ENCODE measurements at regions not wholly inside any gene's neighbourhood (a gene's known extent, or its start where the extent isn't known, plus 50 kb on each side); places are given as distances from the start of the nearest gene placed in this dataset.

GRCh38 chr3:22900296-22900695, 302.8 kb upstream of the UBE2E2 start:
- no peaks in the 10 kb centered on the region for H3K4me1 Mint-ChIP-seq (ENCODE audit: low read depth)
- H3K36me3 Mint-ChIP-seq (ENCODE audit: low read depth), result no peaks in the 10 kb centered on the region
- H3K4me3 Mint-ChIP-seq, result no peak overlapping the region
- no peaks in the 10 kb centered on the region for H3K9me3 Mint-ChIP-seq
- H3K27me3 Mint-ChIP-seq (ENCODE audit: low read depth), result no peaks in the 10 kb centered on the region
- H3K27ac Mint-ChIP-seq, result no peak overlapping the region

GRCh38 chr3:22901684-22902083, 301.4 kb upstream of the UBE2E2 start:
- Mint-ChIP-seq H3K36me3 (ENCODE audit: low read depth) (no peaks in the 10 kb centered on the region), H3K27me3 (ENCODE audit: low read depth) (no peaks in the 10 kb centered on the region), H3K9me3 (no peaks in the 10 kb centered on the region), H3K4me1 (ENCODE audit: low read depth) (no peaks in the 10 kb centered on the region), H3K27ac (no peak overlapping the region), H3K4me3 (no peak overlapping the region)

DNA sequence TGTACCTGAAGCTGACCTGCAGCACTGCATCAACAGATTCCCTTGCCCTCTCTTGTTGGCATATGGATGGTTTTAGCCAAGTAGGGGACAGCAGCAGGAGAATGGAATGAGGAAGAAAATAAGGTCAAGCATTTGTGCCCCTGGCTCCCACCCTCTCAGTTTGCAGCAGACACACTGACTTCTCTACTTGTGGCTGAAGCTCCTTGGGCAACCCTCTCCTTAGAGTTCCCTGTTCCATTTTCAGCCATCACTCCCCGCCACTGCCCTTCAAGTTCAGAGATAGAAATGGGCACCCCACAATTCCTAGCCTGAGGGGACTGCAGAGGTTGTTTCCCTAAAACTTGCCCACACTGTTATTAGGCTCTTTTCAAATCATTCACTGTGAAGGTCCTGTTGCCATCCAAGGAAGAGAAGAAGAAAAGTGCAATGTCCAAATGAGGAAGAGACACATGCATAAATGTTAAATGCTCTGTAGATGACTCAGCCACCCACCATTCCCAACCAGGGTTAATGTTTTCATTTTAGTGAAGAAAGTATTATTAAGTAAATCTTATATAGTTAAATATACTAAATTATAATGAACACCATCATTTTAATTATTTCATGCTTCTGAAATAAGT, 295.9 kb upstream of the UBE2E2 start:
- H3K4me1 Mint-ChIP-seq (ENCODE audit: low read depth), result no peaks in the 10 kb centered on the region
- no peaks in the 10 kb centered on the region for H3K36me3 Mint-ChIP-seq (ENCODE audit: low read depth)
- H3K9me3 Mint-ChIP-seq, result no peaks in the 10 kb centered on the region
- no peak overlapping the region for H3K4me3 Mint-ChIP-seq
- no peak overlapping the region for H3K27ac Mint-ChIP-seq
- H3K27me3 Mint-ChIP-seq (ENCODE audit: low read depth), result no peaks in the 10 kb centered on the region

DNA sequence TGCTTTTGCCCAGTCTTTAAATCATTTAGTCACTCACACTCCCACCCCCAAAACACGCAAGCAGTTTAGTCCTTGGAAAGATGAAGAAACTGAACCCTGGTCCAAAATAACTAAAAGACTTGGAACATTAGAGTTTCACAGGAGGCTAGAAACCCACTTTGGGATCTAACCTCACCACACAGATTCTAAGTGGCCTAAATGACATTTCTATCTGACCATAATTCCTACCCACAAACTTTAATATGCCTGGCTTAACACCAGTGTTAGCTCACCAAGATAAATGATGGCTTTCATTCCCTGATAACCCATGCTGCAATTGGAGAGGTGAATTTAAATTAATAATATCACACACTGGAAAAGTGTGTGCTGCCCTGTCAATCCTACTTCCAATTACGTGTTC, 295.3 kb upstream of the UBE2E2 start:
- Mint-ChIP-seq H3K27me3 (ENCODE audit: low read depth) (no peaks in the 10 kb centered on the region), H3K9me3 (no peaks in the 10 kb centered on the region), H3K4me3 (no peak overlapping the region), H3K36me3 (ENCODE audit: low read depth) (no peaks in the 10 kb centered on the region), H3K4me1 (ENCODE audit: low read depth) (no peaks in the 10 kb centered on the region), H3K27ac (no peak overlapping the region)

DNA sequence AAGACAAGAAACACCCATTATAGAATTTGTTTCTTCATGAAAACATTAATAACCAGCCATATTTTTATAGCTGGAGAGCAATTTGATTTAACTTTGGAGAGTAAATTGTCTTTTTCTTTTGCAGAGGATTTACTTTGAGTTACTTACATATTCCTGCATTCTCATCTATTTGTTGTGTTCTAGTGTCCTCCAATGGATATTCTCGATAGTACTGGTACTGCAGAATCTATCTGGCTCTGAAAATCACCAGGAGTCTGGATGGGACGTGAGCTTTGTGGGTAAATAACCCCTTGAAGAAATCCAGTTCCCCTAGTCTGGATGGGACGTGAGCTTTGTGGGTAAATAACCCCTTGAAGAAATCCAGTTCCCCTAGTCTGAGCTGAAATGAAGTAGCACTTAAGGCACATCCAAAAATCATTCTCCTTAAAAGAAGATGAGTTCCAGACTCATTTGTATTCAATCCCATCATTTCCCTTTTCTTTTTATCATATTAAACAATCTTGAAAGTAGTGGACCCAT, 294.1 kb upstream of the UBE2E2 start:
- no peaks in the 10 kb centered on the region for H3K4me1 Mint-ChIP-seq (ENCODE audit: low read depth)
- no peak overlapping the region for H3K27ac Mint-ChIP-seq
- no peaks in the 10 kb centered on the region for H3K27me3 Mint-ChIP-seq (ENCODE audit: low read depth)
- no peaks in the 10 kb centered on the region for H3K36me3 Mint-ChIP-seq (ENCODE audit: low read depth)
- H3K9me3 Mint-ChIP-seq, result no peaks in the 10 kb centered on the region
- H3K4me3 Mint-ChIP-seq, result no peak overlapping the region

DNA sequence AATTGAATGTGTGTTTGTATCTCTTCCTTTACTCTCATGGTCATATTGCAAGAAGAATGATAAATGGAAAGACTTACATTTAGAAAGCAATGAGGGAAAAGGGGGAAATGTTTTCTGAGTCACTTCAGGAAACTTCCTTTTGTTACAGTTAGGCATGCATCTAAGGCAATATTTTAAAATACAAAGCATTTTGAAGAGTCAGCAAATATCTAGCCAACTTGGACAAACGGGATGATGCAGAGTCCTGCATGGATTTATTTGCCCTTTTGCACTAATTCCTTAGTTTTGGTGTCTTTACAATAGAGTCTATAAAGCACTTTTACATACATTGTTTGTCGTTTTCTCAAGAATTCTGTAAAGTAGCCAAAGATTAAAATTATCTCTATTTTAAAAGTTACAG, 286.2 kb upstream of the UBE2E2 start:
- H3K27me3 Mint-ChIP-seq (ENCODE audit: low read depth), result no peaks in the 10 kb centered on the region
- H3K4me1 Mint-ChIP-seq (ENCODE audit: low read depth), result no peaks in the 10 kb centered on the region
- no peak overlapping the region for H3K27ac Mint-ChIP-seq
- H3K4me3 Mint-ChIP-seq, result no peak overlapping the region
- H3K9me3 Mint-ChIP-seq, result no peaks in the 10 kb centered on the region
- no peaks in the 10 kb centered on the region for H3K36me3 Mint-ChIP-seq (ENCODE audit: low read depth)

DNA sequence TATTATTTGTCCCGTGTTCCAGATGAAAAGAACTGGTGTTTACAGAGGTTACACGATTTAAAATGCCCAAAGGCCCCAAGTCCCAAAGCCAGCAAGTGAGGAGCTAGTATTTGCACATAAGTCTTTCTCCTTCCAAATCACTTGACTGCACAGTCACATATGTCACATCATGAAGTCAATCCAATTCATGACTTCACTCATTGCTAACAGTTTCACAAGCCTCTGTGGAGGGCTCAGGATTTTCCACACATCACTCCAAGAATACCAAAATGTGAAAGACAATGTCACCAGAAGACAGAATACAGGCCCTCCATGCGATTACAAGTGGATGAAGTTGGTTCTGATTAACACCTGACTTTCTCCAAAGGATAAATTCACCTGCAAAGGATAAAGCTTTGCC, 283.1 kb upstream of the UBE2E2 start:
- Mint-ChIP-seq H3K27ac (no peak overlapping the region), H3K36me3 (ENCODE audit: low read depth) (no peaks in the 10 kb centered on the region), H3K27me3 (ENCODE audit: low read depth) (no peaks in the 10 kb centered on the region), H3K9me3 (no peaks in the 10 kb centered on the region), H3K4me1 (ENCODE audit: low read depth) (no peaks in the 10 kb centered on the region), H3K4me3 (no peak overlapping the region)

DNA sequence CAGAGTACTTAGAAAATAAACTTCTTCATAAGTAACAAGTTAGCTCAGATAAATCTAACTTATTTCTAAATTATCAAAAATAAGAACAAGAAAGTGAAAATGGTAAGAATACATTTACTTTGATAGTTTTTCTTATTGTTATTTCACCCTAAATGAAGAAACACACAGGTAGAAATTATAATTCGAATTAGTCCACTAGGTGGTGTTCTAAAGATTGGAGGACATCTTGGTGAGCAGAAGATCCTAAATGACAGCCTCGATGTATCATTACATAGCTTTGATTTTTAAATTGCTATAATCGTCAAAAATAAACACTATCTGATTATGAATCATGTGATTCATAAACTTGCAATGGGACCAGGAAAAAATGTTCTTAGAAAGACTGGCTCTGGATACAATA, 280.8 kb upstream of the UBE2E2 start:
- Mint-ChIP-seq H3K27me3 (ENCODE audit: low read depth) (no peaks in the 10 kb centered on the region), H3K9me3 (no peaks in the 10 kb centered on the region), H3K27ac (no peak overlapping the region), H3K36me3 (ENCODE audit: low read depth) (no peaks in the 10 kb centered on the region), H3K4me1 (ENCODE audit: low read depth) (no peaks in the 10 kb centered on the region), H3K4me3 (no peak overlapping the region)

GRCh38 chr3:22923711-22924110, 279.4 kb upstream of the UBE2E2 start:
- H3K4me3 Mint-ChIP-seq, result no peak overlapping the region
- no peaks in the 10 kb centered on the region for H3K9me3 Mint-ChIP-seq
- H3K4me1 Mint-ChIP-seq (ENCODE audit: low read depth), result no peaks in the 10 kb centered on the region
- H3K27me3 Mint-ChIP-seq (ENCODE audit: low read depth), result no peaks in the 10 kb centered on the region
- H3K27ac Mint-ChIP-seq, result no peak overlapping the region
- H3K36me3 Mint-ChIP-seq (ENCODE audit: low read depth), result no peaks in the 10 kb centered on the region

DNA sequence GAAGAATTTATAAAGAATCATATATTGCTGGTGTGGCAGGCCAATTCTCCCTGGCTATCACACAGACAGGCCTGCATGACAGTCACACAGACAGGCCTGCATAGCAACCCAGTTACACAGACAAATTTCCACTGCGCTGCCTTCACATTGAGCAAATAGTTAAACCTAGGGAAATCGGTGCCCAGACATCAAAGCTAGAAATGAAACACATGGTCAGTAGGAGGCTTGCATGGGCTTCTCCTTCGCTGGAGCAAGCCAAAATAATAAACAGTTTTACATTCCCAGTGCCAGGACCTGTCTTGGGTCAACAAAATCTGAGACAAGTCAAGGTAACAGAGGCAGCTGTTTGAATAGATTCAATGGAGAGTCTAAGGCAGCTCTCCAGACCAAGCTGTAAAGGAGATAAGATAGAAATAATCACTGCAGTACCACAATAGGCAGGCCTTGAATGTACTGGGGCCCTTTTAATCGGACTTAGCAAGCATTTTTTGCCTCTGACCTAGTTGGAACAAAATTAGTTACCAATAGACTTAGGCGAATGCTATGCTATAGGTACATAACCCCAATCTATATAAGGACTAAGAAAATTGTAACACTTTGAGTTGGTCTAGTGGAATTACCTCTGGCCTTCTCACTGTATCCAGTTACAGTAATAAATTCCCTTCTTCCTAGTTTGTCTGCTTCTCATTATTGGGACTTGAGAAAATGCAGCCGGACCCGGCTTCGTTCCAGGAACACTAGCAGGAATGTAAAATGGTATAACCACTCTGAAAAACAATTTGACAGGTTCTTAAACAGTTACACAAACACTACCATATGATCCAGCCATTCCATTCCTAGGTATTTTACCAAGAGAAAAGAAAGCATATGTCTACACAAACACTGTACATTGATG, 274.7 kb upstream of the UBE2E2 start:
- H3K4me3 Mint-ChIP-seq, result no peak overlapping the region
- no peaks in the 10 kb centered on the region for H3K9me3 Mint-ChIP-seq
- H3K27ac Mint-ChIP-seq, result no peak overlapping the region
- no peaks in the 10 kb centered on the region for H3K36me3 Mint-ChIP-seq (ENCODE audit: low read depth)
- H3K4me1 Mint-ChIP-seq (ENCODE audit: low read depth), result no peaks in the 10 kb centered on the region
- H3K27me3 Mint-ChIP-seq (ENCODE audit: low read depth), result no peaks in the 10 kb centered on the region

- Mint-ChIP-seq H3K4me3 (no peak overlapping the region), H3K4me1 (ENCODE audit: low read depth) (no peaks in the 10 kb centered on the region), H3K9me3 (no peaks in the 10 kb centered on the region), H3K36me3 (ENCODE audit: low read depth) (no peaks in the 10 kb centered on the region), H3K27ac (no peak overlapping the region), H3K27me3 (ENCODE audit: low read depth) (no peaks in the 10 kb centered on the region)
Observed at GRCh38 chr3:22933051-22933840, 269.9 kb upstream of the UBE2E2 start.

DNA sequence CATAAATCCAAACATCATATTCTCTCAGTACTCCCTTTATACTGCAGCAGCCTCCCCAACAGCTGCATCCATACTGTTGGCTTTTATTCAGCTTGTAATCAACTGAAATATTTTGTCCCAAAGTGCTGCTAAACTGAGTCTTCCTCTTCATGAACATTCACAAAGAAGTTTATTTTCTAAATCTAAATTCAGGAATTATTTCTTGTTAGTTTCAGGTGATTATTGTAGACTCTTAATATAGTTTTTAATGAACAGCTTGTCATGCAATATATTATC, 269.3 kb upstream of the UBE2E2 start:
- Mint-ChIP-seq H3K27ac (no peak overlapping the region), H3K4me1 (ENCODE audit: low read depth) (no peaks in the 10 kb centered on the region), H3K27me3 (ENCODE audit: low read depth) (no peaks in the 10 kb centered on the region), H3K36me3 (ENCODE audit: low read depth) (no peaks in the 10 kb centered on the region), H3K4me3 (no peak overlapping the region), H3K9me3 (no peaks in the 10 kb centered on the region)

DNA sequence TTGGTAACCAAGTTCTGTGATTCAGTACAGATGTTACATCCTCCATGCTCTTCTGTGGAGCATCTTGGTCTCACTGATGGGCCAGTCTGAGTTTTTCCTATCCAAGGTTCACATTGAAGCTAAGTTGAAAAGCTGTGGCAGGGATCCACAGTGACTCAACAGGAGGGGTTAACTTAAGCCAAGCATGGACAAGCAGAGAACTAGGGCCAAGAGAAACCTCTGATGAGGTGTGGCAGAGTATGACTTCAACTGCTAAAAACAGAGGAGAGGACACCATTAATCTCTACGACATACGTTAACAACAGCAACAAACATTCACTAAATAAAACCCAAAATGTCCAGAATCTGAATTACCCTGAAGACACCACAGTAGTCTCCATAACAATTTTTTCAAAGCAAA, 268.1 kb upstream of the UBE2E2 start:
- no peaks in the 10 kb centered on the region for H3K27me3 Mint-ChIP-seq (ENCODE audit: low read depth)
- no peak overlapping the region for H3K27ac Mint-ChIP-seq
- H3K36me3 Mint-ChIP-seq (ENCODE audit: low read depth), result no peaks in the 10 kb centered on the region
- no peaks in the 10 kb centered on the region for H3K9me3 Mint-ChIP-seq
- H3K4me3 Mint-ChIP-seq, result no peak overlapping the region
- no peaks in the 10 kb centered on the region for H3K4me1 Mint-ChIP-seq (ENCODE audit: low read depth)

DNA sequence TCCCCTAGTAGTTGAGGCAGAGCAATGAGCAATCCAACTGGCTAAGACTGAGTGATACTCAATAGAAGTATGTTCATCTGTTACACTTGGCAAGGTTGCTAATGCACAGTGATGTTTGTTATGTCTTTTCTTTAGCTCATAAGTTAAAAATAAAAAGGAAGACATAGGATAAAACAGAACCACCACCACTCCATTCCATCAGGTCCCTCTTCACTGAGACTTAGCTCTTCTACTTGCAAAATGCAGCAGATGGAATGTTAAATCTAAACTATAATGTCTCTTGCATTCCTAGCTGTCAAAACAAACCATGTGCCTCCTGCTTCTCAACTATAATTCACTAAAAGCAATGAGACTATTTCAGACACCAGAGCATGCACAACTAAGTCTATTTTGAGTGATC, 265.6 kb upstream of the UBE2E2 start:
- Mint-ChIP-seq H3K4me1 (ENCODE audit: low read depth) (no peaks in the 10 kb centered on the region), H3K27me3 (ENCODE audit: low read depth) (no peaks in the 10 kb centered on the region), H3K36me3 (ENCODE audit: low read depth) (no peaks in the 10 kb centered on the region), H3K9me3 (no peaks in the 10 kb centered on the region), H3K27ac (no peak overlapping the region), H3K4me3 (no peak overlapping the region)

- H3K27me3 Mint-ChIP-seq (ENCODE audit: low read depth), result no peaks in the 10 kb centered on the region
- H3K4me3 Mint-ChIP-seq, result no peak overlapping the region
- H3K4me1 Mint-ChIP-seq (ENCODE audit: low read depth), result no peaks in the 10 kb centered on the region
- H3K36me3 Mint-ChIP-seq (ENCODE audit: low read depth), result no peaks in the 10 kb centered on the region
- H3K27ac Mint-ChIP-seq, result no peak overlapping the region
- no peaks in the 10 kb centered on the region for H3K9me3 Mint-ChIP-seq
Observed at GRCh38 chr3:22938739-22939138, 264.4 kb upstream of the UBE2E2 start.

All from T-helper 1 cell treated with Interleukin-12 subunit alpha and Interleukin-12 subunit beta and Interleukin-4 antibody, amounts not matched to agents 30 μg/mL and 1 μg/mL, for 36 hours (primary cell).